Gastrocnemius medialis (tissue), 4 donors: ENCODE measurements at regions not wholly inside any gene's neighbourhood (a gene's known extent, or its start where the extent isn't known, plus 50 kb on each side); places are given as distances from the start of the nearest gene placed in this dataset.

Source experiments
- ATAC-seq, 2 donors: fragments of 150-250 bp; one replicate each; pipeline ENCODE4 v1.9.1; 2016
- DNase-seq, 2 donors: peaks; one replicate each; pipeline ENCODE4 v3.0.0-alpha.2; 2019
- H3K27ac ChIP-seq, 4 donors: fragments of 200-600 bp; sonication (generic); 1 replicate in 1 of 4; 2 replicates in 3 of 4; pipeline ENCODE4 v1.5.1; 2016 to 2018; ENCODE audit warnings: mild to moderate bottlenecking in 2 of 4, moderate library complexity in 1 of 4
- H3K27me3 ChIP-seq, 3 donors: fragments of 200-600 bp; sonication (generic) in 2 of 3; 1 replicate in 1 of 3; 2 replicates in 2 of 3; pipeline versions ENCODE4 v1.5.1 to v1.6.0; 2016 to 2019; ENCODE audit warnings: mild to moderate bottlenecking in 1 of 3, moderate library complexity in 1 of 3
- H3K36me3 ChIP-seq, 2 donors: fragments of 200-600 bp; sonication (generic) in 1 of 2; one replicate each; pipeline ENCODE4 v1.5.1; 2017 to 2018
- H3K4me1 ChIP-seq, 2 donors: fragments of 200-600 bp; sonication (generic) in 1 of 2; one replicate each; pipeline ENCODE4 v1.5.1; 2016 to 2017; ENCODE audit warnings: mild to moderate bottlenecking in 2 of 2
- H3K4me3 ChIP-seq, 4 donors: fragments of 200-600 bp; sonication (generic) in 3 of 4; 1 replicate in 1 of 4; 2 replicates in 3 of 4; pipeline ENCODE4 v1.5.1; 2016 to 2019; ENCODE audit warnings: mild to moderate bottlenecking in 2 of 4
- H3K9me3 ChIP-seq, 3 donors: fragments of 200-600 bp; sonication (generic) in 2 of 3; 1 replicate in 1 of 3; 2 replicates in 2 of 3; pipeline ENCODE4 v1.5.1; 2016 to 2019
- CTCF ChIP-seq, 5 experiments: fragments of 450-650 bp in 3 of 5; fragments of 200-600 bp in 2 of 5; sonication (generic) in 2 of 5; IDR thresholded peaks in 4 of 5; conservative IDR thresholded peaks in 1 of 5; 1 replicate in 4 of 5; 2 replicates in 1 of 5; pipeline ENCODE4 v1.5.1; 2016 to 2019; ENCODE audit warnings: antibody characterized with exemption in 5 of 5, mild to moderate bottlenecking in 3 of 5, moderate library complexity in 3 of 5
- POLR2A ChIP-seq, 2 donors: fragments of 450-650 bp; IDR thresholded peaks; one replicate each; pipeline ENCODE4 v1.6.1; 2017; ENCODE audit warnings: antibody characterized with exemption in 2 of 2, mild to moderate bottlenecking in 2 of 2, moderate library complexity in 2 of 2
- in situ Hi-C, 4 donors: fragments of 200-750 bp; cut with MboI; loops; one replicate each; pipeline versions ENCODE4 v1.15.0 to v1.8.0; 2017; ENCODE audit warnings: low sequenced_read_pairs in 4 of 4
- intact Hi-C: fragments of 100-400 bp; cut with DNase I; formaldehyde crosslinking; loops from one replicate; pipeline ENCODE4 v1.15.1; 2023; ENCODE audit warnings: low total_unique reads

DNA sequence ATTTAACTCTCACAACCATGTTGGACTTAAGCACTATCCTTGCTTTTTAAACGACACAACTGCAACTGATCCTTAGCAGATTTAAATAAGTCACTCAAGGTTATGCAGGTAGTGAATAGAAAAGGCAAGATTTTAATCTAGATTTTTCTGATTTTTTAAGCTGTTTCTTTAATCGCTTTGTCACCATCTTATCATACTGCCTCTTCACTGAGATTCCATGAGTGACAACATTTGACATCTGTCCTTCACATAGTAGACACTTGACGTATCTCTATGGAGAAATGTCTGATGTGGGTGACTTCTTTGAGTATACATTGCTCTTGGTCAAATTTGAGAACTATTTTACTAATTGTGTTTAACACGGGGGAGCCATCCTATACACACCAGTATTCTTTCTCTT lies 839.7 kb downstream of the GATA3 start:
- no peak overlapping the region for H3K27ac ChIP-seq
- no peaks in the 10 kb centered on the region for H3K36me3 ChIP-seq
- intact Hi-C loops (no loop called here), in situ Hi-C loops (no loop called here)
- H3K27me3 ChIP-seq = no peaks in the 10 kb centered on the region
- no peak for TF ChIP-seq CTCF (IDR thresholded peaks at IDR 0.05 in 4 of 5, conservative IDR thresholded peaks at IDR 0.05 in 1 of 5)
- TF ChIP-seq POLR2A (IDR thresholded peaks at IDR 0.05) = no peak
- DNase-seq (no peak), ATAC-seq (no peak)
- no peaks in the 10 kb centered on the region for H3K4me1 ChIP-seq
- H3K4me3 ChIP-seq = no peak overlapping the region
- no peaks in the 10 kb centered on the region for H3K9me3 ChIP-seq

- H3K27me3 ChIP-seq = no peaks in the 10 kb centered on the region
- H3K4me3 ChIP-seq = no peak overlapping the region
- intact Hi-C loops (no loop called here), in situ Hi-C loops (no loop called here)
- ATAC-seq (no peak), DNase-seq (no peak)
- no peaks in the 10 kb centered on the region for H3K36me3 ChIP-seq
- H3K9me3 ChIP-seq = no peaks in the 10 kb centered on the region
- H3K4me1 ChIP-seq = no peaks in the 10 kb centered on the region
- no peak for TF ChIP-seq POLR2A (IDR thresholded peaks at IDR 0.05)
- TF ChIP-seq CTCF (IDR thresholded peaks at IDR 0.05 in 4 of 5, conservative IDR thresholded peaks at IDR 0.05 in 1 of 5) = no peak
- no peak overlapping the region for H3K27ac ChIP-seq
Measured at GRCh38 chr10:8897769-8898168, 843.3 kb downstream of the GATA3 start.

DNA sequence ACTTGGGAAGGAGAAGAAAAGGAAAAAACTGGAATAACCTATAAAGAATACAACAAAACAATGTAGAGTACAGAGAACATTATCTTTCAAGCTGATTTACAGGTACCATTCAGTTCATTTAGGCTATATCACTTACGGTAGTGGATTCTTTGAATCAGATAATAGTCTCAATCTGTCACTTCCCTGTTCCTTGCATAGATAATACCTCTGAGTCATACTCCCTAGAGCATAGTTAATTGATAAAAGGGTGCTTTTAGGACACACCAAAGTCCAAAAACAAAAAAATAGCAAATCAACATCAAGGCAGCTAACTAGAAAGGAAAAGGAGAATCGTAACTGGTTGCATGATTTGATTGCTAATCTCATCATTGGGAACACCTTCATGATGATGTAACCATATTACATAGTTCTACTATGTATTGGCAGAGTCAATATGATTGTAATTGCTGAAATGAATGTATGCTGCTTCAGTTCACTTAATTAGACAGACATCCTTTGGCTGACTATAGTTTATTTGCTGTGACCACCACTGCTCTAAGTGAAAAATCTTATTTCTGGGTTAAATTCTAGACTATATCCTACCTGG lies 844.4 kb downstream of the GATA3 start:
- DNase-seq (no peak), ATAC-seq (no peak)
- in situ Hi-C loops = no loop called here
- H3K27me3 ChIP-seq = no peaks in the 10 kb centered on the region
- intact Hi-C loops = no loop called here
- no peaks in the 10 kb centered on the region for H3K9me3 ChIP-seq
- no peaks in the 10 kb centered on the region for H3K4me1 ChIP-seq
- H3K27ac ChIP-seq = no peak overlapping the region
- TF ChIP-seq POLR2A (IDR thresholded peaks at IDR 0.05) (no peak), CTCF (IDR thresholded peaks at IDR 0.05 in 4 of 5, conservative IDR thresholded peaks at IDR 0.05 in 1 of 5) (no peak)
- H3K36me3 ChIP-seq = no peaks in the 10 kb centered on the region
- no peak overlapping the region for H3K4me3 ChIP-seq

DNA sequence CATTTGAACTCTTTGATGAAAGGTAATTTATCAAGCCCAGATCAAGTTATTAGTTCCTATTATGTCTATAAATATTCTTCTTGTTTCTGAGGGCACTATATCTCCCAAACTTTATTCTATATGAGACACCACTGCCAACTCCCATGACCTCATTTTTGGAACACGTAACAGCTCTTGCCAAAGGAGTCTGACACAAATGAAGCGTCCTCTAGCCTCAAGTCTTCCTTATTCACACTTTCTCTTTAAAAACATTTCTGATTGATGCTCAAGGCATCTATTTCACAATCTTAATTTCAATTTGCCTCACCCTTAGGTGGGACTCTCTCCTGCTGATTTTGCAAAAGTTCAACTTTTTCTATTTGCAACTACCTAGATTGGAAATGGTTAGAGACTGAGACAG lies 848.4 kb downstream of the GATA3 start:
- intact Hi-C loops = no loop called here
- H3K36me3 ChIP-seq = no peaks in the 10 kb centered on the region
- ATAC-seq = no peak

More for the DNA sequence above, 848.4 kb downstream of the GATA3 start:
- Histone ChIP-seq H3K4me3 (no peak overlapping the region), H3K9me3 (no peaks in the 10 kb centered on the region), H3K27ac (no peak overlapping the region), H3K4me1 (no peaks in the 10 kb centered on the region), H3K27me3 (no peaks in the 10 kb centered on the region)
- in situ Hi-C loops = no loop called here
- TF ChIP-seq POLR2A (IDR thresholded peaks at IDR 0.05) (no peak), CTCF (IDR thresholded peaks at IDR 0.05 in 4 of 5, conservative IDR thresholded peaks at IDR 0.05 in 1 of 5) (no peak)
- no peak for DNase-seq
